ENCODE measurements at regions not wholly inside any gene's neighbourhood (a gene's known extent, or its start where the extent isn't known, plus 50 kb on each side); places are given as distances from the start of the nearest gene placed in this dataset.
"Not testable (repeated sequence)": the region's sequence is repeated elsewhere in the genome, so short reads cannot be mapped to it uniquely, and the experiment has no call there.

DNA sequence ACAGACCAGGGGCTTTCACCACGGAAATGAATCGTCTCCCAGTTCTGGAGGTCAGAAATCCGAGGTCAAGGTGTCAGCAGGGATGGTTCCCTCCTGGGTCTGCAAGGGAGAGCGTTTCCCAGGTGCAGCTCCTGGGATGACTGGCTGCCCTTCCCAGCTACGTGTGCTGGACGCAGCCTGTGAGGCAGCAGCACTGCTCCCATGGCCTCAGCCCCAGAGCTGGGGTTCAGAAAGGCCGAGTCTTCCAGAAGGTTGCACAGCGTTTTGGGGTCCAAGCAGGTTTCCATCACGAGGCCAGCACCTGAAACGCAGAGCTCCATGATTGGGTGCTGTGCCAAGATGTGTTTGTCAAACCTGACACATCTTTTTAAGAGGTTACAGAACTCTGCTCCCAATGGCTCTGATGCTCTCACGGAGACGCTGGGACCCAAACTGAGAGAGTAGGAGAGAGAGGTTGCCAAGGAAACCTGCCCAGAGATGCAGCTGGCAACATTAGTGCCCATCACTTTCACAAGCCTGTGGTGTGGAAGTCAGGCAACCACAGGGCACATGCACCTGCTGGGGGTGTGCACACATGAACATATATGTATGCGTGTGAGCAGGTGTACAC lies 65.8 kb upstream of the LRPAP1 start:
- not testable (repeated sequence) for ATAC-seq; DNase-seq (ENCODE audit: low spot score)

DNA sequence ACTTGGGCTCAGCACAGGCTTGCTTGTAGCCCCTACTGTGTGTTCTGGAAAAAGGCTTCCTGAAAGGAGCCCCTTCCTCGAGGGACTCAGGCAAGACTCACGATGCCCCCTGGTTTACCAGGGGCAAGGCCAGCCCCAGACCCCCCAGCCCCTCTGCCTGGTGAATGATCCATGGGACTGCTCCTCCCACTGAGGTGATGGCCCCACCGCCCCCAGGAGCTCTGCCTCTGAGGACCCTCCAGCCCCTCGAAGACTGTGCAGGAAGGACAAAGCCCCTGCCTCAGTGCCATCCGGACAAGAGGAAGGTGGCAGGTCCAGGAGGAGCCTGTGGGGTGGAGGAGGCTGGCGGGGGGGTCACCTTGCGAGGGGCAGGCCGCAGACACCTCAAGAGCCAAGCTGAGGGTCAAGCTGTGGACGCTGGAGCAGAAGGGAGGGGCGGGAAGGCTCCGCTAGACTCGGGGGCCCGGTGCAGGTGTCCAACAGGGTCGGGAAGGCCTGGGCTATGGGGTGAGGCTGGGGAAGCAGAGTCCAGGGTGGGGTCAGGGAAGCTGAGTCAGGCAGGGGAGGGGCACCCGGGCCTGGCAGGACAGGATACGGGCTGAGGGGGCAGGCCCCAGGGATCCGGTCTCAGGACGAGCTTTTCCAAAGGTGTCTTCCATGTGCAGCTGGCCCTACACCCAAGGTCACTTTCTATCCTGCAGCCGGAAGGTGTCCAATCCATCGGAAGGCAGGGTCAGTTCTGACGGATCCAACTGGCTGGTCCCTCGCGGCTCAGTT lies 64.9 kb upstream of the LRPAP1 start:
- not testable (repeated sequence) for DNase-seq (ENCODE audit: low spot score); ATAC-seq

DNA sequence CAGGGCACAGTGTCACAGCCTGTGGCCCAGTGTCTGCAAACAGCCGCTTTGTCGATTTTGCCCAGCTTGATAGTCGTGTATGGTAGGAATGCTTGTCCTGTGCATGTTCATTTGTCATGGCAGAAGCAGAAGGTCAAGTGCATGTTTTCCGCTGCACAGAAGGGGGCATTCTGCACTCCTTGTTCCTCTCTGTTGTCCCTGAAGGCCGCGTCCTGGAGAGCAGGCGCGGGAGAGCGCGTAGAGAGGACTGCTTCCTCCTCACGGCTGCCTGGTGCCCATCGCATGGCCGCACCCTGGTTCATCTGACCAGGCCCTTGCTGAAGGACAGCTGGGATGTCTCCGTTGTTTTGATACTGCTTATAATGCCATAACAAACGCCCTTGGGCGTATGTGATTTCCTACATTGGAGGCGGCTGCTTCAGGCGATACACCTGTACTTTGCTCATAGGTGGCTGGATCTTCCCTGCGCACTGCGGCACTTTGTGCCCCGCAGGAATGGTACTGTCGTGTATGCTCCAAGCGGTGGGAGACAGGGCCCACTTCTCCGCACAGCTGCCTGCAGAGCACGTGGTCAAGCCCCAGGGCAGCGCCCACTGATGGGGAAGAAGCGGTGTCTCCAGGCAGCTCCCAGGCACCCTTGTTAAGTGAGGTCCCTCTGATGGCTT lies 63.5 kb upstream of the LRPAP1 start:
- ATAC-seq; DNase-seq (ENCODE audit: low spot score): not testable (repeated sequence)

DNA sequence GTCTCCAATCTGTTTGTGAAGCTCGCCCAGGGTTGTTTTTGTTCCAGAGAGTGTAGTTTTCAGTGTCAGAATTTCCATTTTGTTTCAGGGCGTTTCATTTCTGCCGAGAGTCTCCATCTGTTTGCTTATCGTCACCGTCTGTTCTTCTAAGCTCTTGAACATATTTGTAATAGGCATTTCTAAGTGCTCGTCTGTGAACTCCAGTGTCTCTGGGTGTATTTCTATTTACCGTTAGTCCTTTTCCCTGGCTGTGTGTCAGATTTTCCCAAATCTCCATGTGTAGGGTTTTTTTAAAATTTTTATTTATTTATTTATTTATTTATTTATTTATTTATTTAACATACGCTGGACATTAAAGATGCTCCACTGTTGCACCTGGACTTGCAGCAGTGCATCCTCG lies 62.5 kb upstream of the LRPAP1 start:
- DNase-seq (ENCODE audit: low spot score); ATAC-seq: not testable (repeated sequence)

DNA sequence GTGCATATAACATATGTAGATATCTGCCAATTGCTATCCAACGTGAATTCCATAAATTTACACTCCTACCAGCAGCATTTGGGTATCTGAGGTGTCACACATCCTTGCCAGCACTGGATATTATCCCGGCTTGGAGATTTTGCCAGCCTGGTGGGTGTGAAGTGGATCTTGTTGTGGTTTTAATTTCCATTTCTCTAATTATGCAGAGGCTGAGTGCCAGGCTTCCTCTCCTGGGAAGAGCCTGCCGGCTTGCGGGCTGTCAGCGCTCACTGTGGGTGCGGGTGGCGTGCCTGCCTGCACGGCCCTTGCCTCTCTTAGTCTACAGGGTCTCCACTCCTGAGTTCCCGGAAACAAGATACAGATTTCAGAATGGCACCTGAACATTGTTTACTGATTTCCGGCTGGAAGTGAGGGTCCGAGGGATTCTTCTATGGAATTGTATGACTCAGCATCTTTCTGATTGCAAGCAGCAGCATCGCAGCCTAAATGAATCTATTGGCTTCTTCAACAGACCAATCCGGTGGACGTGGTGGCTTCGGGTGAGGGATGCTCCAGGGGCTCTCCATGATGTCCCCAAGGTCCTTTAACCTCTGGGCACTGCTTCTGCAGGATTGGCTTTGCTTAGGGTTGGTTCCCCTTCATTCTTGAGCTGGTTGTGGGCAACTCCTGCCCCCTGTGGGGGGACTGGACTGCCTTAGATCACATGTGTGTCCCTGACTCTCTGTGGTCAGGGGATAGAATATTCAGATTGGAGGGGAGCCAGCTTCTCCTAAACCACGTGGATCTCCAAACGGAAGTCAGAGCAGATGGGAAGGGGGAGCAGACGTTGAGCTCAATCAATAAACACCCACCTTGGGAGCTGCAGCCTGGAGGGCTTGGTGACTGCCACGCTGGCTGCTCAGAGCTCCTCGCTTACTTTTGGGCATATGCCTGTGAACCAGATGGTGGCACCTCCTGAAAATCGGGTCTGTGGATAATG lies 58.0 kb upstream of the LRPAP1 start:
- DNase-seq (ENCODE audit: low spot score); ATAC-seq: not testable (repeated sequence)

DNA sequence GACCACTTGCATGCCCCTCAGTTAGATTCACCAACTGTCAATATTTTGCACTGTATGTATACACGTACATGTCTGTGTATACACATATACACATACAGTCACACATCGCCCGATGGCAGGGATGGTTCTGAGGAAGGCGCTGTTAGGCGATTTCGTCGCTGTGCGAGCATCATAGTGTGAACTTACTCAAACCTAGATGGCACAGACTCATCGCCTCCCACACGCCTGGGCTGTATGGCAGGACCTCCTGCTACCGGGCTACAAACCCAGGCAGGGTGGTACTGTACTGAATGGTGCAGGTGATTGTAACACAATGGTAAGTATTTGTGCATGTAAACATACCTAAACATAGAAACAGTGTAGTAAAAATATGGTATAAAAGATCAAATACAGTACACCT lies 57.2 kb upstream of the LRPAP1 start:
- DNase-seq (ENCODE audit: low spot score); ATAC-seq: not testable (repeated sequence)

DNA sequence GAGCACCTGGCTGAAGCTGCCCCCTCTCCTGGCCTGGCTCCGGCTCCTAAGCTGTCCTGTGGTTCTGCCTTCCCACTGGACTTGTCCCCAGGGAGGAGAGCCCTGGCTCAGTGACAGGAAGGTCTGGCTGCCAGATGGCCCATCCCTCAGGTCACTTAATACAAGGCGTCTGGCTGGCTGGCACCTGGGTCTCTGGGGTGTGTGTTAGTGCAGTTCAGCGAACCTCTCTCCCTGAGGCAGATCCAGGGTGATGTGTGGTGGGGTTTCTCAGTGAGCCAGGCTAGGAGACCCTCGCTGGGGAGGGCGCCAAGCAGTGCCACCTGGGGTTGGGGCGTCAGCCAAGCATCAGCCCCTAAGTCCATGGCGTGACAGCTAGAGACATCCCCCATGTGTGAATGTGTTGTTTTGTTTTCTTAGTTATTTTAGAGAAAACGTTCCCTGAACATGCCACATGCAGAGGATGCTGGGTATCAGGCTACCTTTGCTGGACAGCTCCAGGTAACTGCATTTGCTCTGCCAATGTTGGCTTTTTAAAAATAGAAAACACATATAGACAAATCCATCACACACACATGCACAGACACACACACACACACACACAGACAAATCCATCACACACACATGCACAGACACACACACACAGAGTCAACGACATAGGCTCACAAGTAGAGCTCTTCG lies 56.4 kb upstream of the LRPAP1 start:
- DNase-seq (ENCODE audit: low spot score); ATAC-seq: not testable (repeated sequence)

DNA sequence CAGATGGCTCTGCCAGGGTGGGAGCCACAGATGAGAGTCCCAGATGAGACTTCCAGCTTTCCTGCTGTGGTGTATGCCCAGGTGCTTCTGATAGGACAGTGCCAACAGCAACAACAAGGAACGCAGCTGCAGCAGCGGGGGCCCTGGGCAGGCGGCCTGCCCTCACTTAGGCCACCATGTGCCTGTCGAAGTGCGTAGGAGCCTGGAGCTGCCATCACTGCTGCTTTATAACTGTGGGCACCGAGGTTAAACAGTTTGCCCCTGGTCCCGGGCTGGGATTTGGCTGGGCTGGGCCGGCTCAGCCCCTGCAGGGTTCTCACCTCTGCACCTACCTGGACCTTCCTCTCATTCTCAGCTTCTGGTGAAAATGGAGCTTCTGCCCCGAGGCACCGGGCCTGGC lies 54.4 kb upstream of the LRPAP1 start:
- not testable (repeated sequence) for DNase-seq (ENCODE audit: low spot score); ATAC-seq

DNA sequence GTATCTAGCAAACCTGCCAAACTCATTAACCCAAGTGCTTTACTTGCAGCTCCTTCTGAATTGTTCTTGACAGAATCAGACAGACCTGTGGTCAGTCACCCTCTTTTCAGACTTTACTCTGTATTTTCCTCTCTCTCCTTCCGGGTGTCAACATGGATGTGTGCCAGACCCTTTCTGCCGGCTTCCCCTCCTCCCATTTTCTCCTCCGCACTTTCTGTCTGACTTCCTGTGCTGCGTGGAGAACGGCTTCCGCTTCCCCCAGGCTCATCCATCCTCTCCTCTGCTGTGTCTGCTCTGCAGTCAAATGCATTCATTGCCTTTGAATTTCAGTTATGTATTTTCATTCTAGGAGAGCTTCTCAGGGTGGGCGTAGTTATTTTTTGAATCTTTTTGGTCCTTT lies 53.3 kb upstream of the LRPAP1 start:
- ATAC-seq; DNase-seq (ENCODE audit: low spot score): not testable (repeated sequence)

DNA sequence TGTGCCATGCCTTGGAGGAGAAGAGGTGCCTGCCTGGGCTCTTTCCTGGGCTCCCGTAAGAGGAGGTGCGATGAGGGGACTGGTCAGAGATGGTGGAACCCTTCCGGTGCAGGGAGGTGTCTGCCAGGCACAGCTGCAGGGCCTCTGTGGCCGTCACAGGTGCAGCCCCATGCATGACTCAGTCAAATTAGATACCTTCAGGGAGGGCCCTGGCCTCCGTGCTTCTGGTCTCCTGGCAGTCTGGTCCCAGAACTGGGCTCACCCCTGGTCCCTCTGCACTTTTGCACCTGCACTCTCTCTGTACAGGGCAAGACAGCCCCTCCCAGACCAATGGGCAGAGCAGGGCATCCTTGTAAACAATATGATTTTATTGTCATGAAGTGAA lies 49.9 kb upstream of the LRPAP1 start:
- DNase-seq (ENCODE audit: low spot score) (no peak), ATAC-seq (no peak)
